GM12878 (cell line): ENCODE measurements at regions not wholly inside any gene's neighbourhood (a gene's known extent, or its start where the extent isn't known, plus 50 kb on each side); places are given as distances from the start of the nearest gene placed in this dataset.

Source experiments
- ATAC-seq: fragments of 200-7000 bp; cut with Tn5 transposase; 3 replicates; pipeline ENCODE4 v1.9.1; 2020; ENCODE audit warnings: mild to moderate bottlenecking, moderate library complexity
- BruUV-seq: library from RNA; stranded (reverse); fragments of 400-500 nt; replicated peaks from 2 replicates; lab custom pipeline; 2021; lab: Mats Ljungman, UMichigan
- CTCF ChIA-PET: fragments of 300-600 bp; sonication (Branson Sonifier 250); formaldehyde crosslinking; extraction: SDS; loops from one replicate; lab custom pipeline; 2021; ENCODE audit warnings: inconsistent platforms; lab: Yijun Ruan, JAX
- POLR2A ChIA-PET: fragments of 350-600 bp; formaldehyde crosslinking; extraction: SDS; loops from one replicate; lab custom pipeline; 2021; ENCODE audit warnings: inconsistent platforms; lab: Charles Lee
- RAD21 ChIA-PET: fragments of 300-600 bp; sonication (Branson Sonifier 250); formaldehyde crosslinking; loops from one replicate; lab custom pipeline; 2023; ENCODE audit warnings: antibody characterized with exemption; ENCODE audit not compliant: unreplicated experiment; lab: Charles Lee
- SMC1A ChIA-PET: fragments of 300-600 bp; sonication (Branson Sonifier 250); formaldehyde crosslinking; loops from one replicate; lab custom pipeline; 2023; ENCODE audit not compliant: unreplicated experiment, uncharacterized antibody; lab: Charles Lee
- DNase-seq: peaks from one replicate; pipeline ENCODE4 v3.0.0-alpha.2; 2011; ENCODE audit warnings: low read depth, low spot score
- FAIRE-seq: peaks from 3 replicates; lab custom pipeline; 2011; peaks lifted over from hg19 to GRCh38; lab: Jason Lieb, UNC
- H2AFZ ChIP-seq: 2 replicates; pipeline ENCODE4 v1.6.0; 2011; ENCODE audit warnings: low read depth, low read length, control low read depth; ENCODE audit not compliant: control insufficient read depth
- H3K27ac ChIP-seq: 2 replicates; pipeline ENCODE4 v1.5.1; 2011; ENCODE audit warnings: control low read depth; ENCODE audit not compliant: control insufficient read depth, insufficient read depth
- H3K27me3 ChIP-seq, 2 experiments: replicated peaks in 1 of 2; 2 replicates each; pipeline versions ENCODE4 v1.6.0 to v1.6.1; 2011; ENCODE audit warnings: low read length in 1 of 2; ENCODE audit not compliant: control insufficient read depth in 2 of 2, insufficient read depth in 2 of 2
- H3K36me3 ChIP-seq, 2 experiments: 2 replicates each; pipeline ENCODE4 v1.5.1; 2011; ENCODE audit warnings: low read length in 1 of 2; ENCODE audit not compliant: control insufficient read depth in 2 of 2, insufficient read depth in 2 of 2
- H3K4me1 ChIP-seq: 2 replicates; pipeline ENCODE4 v1.6.1; 2011; ENCODE audit warnings: mild to moderate bottlenecking, low read length, moderate library complexity, mixed read lengths; ENCODE audit not compliant: control insufficient read depth, insufficient read depth
- H3K4me2 ChIP-seq: 2 replicates; pipeline ENCODE4 v1.6.0; 2011; ENCODE audit warnings: control low read depth; ENCODE audit not compliant: control insufficient read depth, insufficient read depth
- H3K4me3 ChIP-seq: fragments of 200-600 bp; sonication (generic); 2 replicates; pipeline ENCODE4 v1.5.1; 2016
- H3K79me2 ChIP-seq: 2 replicates; pipeline ENCODE4 v1.6.0; 2011; ENCODE audit warnings: low read length; ENCODE audit not compliant: control insufficient read depth, insufficient read depth
- H3K9ac ChIP-seq: 2 replicates; pipeline ENCODE4 v1.8.0; 2011; ENCODE audit warnings: low read length, control low read depth, mixed read lengths; ENCODE audit not compliant: control insufficient read depth, insufficient read depth
- H3K9me3 ChIP-seq: replicated peaks from 3 replicates; pipeline ENCODE4 v1.5.1; 2011; ENCODE audit warnings: mild to moderate bottlenecking, low read length; ENCODE audit not compliant: control insufficient read depth, insufficient read depth
- H4K20me1 ChIP-seq: 2 replicates; pipeline ENCODE4 v1.6.0; 2011; ENCODE audit not compliant: control insufficient read depth, insufficient read depth
- ATF7 ChIP-seq: fragments of 450-650 bp; IDR thresholded peaks from 2 replicates; pipeline ENCODE4 v1.6.1; 2016; ENCODE audit warnings: low read depth, mild to moderate bottlenecking
- ESRRA ChIP-seq: IDR thresholded peaks from 2 replicates; pipeline ENCODE4 v1.6.1; 2012; ENCODE audit warnings: mild to moderate bottlenecking, low read length, improper control_type of control experiment
- HSF1 ChIP-seq: fragments of 150-350 bp; IDR thresholded peaks from 2 replicates; pipeline ENCODE4 v1.6.1; 2014; ENCODE audit warnings: mild to moderate bottlenecking, low read depth, low read length
- KAT2A ChIP-seq: conservative IDR thresholded peaks from 2 replicates; pipeline ENCODE4 v1.6.1; 2011; ENCODE audit warnings: low read depth, low read length; ENCODE audit not compliant: control insufficient read depth
- MTA2 ChIP-seq: fragments of 450-650 bp; IDR thresholded peaks from 2 replicates; pipeline ENCODE4 v1.6.1; 2016; ENCODE audit warnings: low read depth, mild to moderate bottlenecking, moderate library complexity
- MTA3 ChIP-seq: IDR thresholded peaks from 2 replicates; pipeline ENCODE4 v1.6.1; 2012; ENCODE audit warnings: low read length, inconsistent platforms, borderline replicate concordance
- NR2F1 ChIP-seq: fragments of 450-650 bp; conservative IDR thresholded peaks from 2 replicates; pipeline ENCODE4 v1.6.1; 2017; ENCODE audit warnings: mild to moderate bottlenecking
- NRF1 ChIP-seq: conservative IDR thresholded peaks from 2 replicates; pipeline ENCODE4 v1.6.1; 2011; ENCODE audit warnings: mild to moderate bottlenecking, low read depth, low read length, improper control_type of control experiment
- POLR2A ChIP-seq: IDR thresholded peaks from 2 replicates; pipeline ENCODE4 v1.6.1; 2011; ENCODE audit warnings: low read depth, mild to moderate bottlenecking, low read length
- RELB ChIP-seq: fragments of 450-650 bp; IDR thresholded peaks from 2 replicates; pipeline ENCODE4 v1.6.1; 2017; ENCODE audit warnings: low read depth, mild to moderate bottlenecking, moderate library complexity
- SP1 ChIP-seq: IDR thresholded peaks from one replicate; pipeline ENCODE4 v1.6.1; 2011; ENCODE audit warnings: low read depth, low read length
- STAT1 ChIP-seq: fragments of 450-650 bp; conservative IDR thresholded peaks from 2 replicates; pipeline ENCODE4 v1.6.1; 2014; ENCODE audit warnings: antibody characterized with exemption, mild to moderate bottlenecking
- TARDBP ChIP-seq: IDR thresholded peaks from 2 replicates; pipeline ENCODE4 v1.6.1; 2016; ENCODE audit warnings: borderline replicate concordance
- WGBS: methylation state at CpG from one replicate; pipeline ENCODE4 v1.1.6; 2016; ENCODE audit warnings: low lambda C conversion rate; ENCODE audit not compliant: insufficient replicate concordance, insufficient coverage; ENCODE audit errors: missing lambda C conversion rate; 5-methylcytosine and 5-hydroxymethylcytosine counted together
- in situ Hi-C: fragments of 300-500 bp; cut with MboI; formaldehyde crosslinking; loops from 9 replicates; pipeline ENCODE4 v1.14.3; 2018; ENCODE audit warnings: mixed read lengths
- intact Hi-C: fragments of 100-400 bp; cut with micrococcal nuclease; formaldehyde crosslinking; loops from one replicate; pipeline ENCODE4 v1.14.2; 2022; ENCODE audit not compliant: unreplicated experiment

GRCh38 chr2:145199042-145199441, 679.1 kb upstream of the ZEB2 start:
- H3K9me3 ChIP-seq, result no peaks in the 10 kb centered on the region
- WGBS, result 28% methylated on average over 7 of the region's 7 CpGs
- TF ChIP-seq RELB (no peak), KAT2A (no peak), MTA2 (no peak), SP1 (no peak), MTA3 (no peak), TARDBP (no peak), POLR2A (no peak), HSF1 (no peak), ESRRA (no peak), NRF1 (no peak), NR2F1 (no peak), STAT1 (no peak), ATF7 (no peak)
- ChIA-PET SMC1A (interaction anchor here (0.8 kb wide), 1 partner anchor 553 kb away, joined by 3 read pairs; no protein-coding TSS in a partner anchor), CTCF (no interaction called here), POLR2A (no interaction called here), RAD21 (no interaction called here)
- H3K4me1 ChIP-seq, result no peaks in the 10 kb centered on the region
- no peak for FAIRE-seq
- BruUV-seq, result no TSS peak
- no peak overlapping the region for H2AFZ ChIP-seq
- H3K4me3 ChIP-seq, result no peak overlapping the region
- in situ Hi-C loops (no loop called here), intact Hi-C loops (no loop called here)
- no peaks in the 10 kb centered on the region for H3K79me2 ChIP-seq
- no peak overlapping the region for H3K4me2 ChIP-seq
- no peak for DNase-seq
- no peak overlapping the region for H3K27ac ChIP-seq
- no peaks in the 10 kb centered on the region for H4K20me1 ChIP-seq
- H3K27me3 ChIP-seq, result no peaks in the 10 kb centered on the region
- H3K9ac ChIP-seq, result no peak overlapping the region
- no peaks in the 10 kb centered on the region for H3K36me3 ChIP-seq
- no peak for ATAC-seq
